ENCODE measurements at regions not wholly inside any gene's neighbourhood (a gene's known extent, or its start where the extent isn't known, plus 50 kb on each side); places are given as distances from the start of the nearest gene placed in this dataset.
"Not testable (repeated sequence)": the region's sequence is repeated elsewhere in the genome, so short reads cannot be mapped to it uniquely, and the experiment has no call there.

GRCh38 chr7:34207810-34208209, 302.5 kb downstream of the BMPER start:
- no peak for DNase-seq

- DNase-seq: no peak
Observed at GRCh38 chr7:34208878-34209621, 303.7 kb downstream of the BMPER start.

GRCh38 chr7:34211018-34211417, 305.7 kb downstream of the BMPER start:
- no peak for DNase-seq

- DNase-seq: no peak
Observed at GRCh38 chr7:34217972-34218371, 312.6 kb downstream of the BMPER start.

GRCh38 chr7:34219153-34219718, 313.9 kb downstream of the BMPER start:
- no peak for DNase-seq

- no peak for DNase-seq
Observed at GRCh38 chr7:34220506-34221185, 315.3 kb downstream of the BMPER start.

- DNase-seq: no peak
Observed at GRCh38 chr7:34222316-34222715, 317.0 kb downstream of the BMPER start.

GRCh38 chr7:34222722-34223121, 317.4 kb downstream of the BMPER start:
- DNase-seq: no peak

- DNase-seq: no peak
Observed at GRCh38 chr7:34224281-34224680, 318.9 kb downstream of the BMPER start.

- DNase-seq: no peak
Observed at GRCh38 chr7:34225193-34225592, 319.9 kb downstream of the BMPER start.

GRCh38 chr7:34227525-34227924, 322.2 kb downstream of the BMPER start:
- DNase-seq: no peak

- DNase-seq: not testable (repeated sequence)
Observed at GRCh38 chr7:34235101-34235500, 329.8 kb downstream of the BMPER start.

- DNase-seq: no peak
Observed at GRCh38 chr7:34236057-34236456, 330.7 kb downstream of the BMPER start.

GRCh38 chr7:34236839-34237492, 331.6 kb downstream of the BMPER start:
- DNase-seq: no peak

- DNase-seq: no peak
Observed at GRCh38 chr7:34237493-34237849, 332.1 kb downstream of the BMPER start.

- no peak for DNase-seq
Observed at GRCh38 chr7:34240417-34240816, 335.1 kb downstream of the BMPER start.

- DNase-seq: no peak
Observed at GRCh38 chr7:34242391-34242790, 337.1 kb downstream of the BMPER start.

- DNase-seq: no peak
Observed at GRCh38 chr7:34245246-34245645, 339.9 kb downstream of the BMPER start.

GRCh38 chr7:34247468-34247867, 342.1 kb downstream of the BMPER start:
- DNase-seq: no peak

- no peak for DNase-seq
Observed at GRCh38 chr7:34249192-34249591, 343.9 kb downstream of the BMPER start.

- DNase-seq: no peak
Observed at GRCh38 chr7:34260279-34260678, 354.9 kb downstream of the BMPER start.

GRCh38 chr7:34263168-34263567, 357.8 kb downstream of the BMPER start:
- no peak for DNase-seq

GRCh38 chr7:34269084-34269483, 363.7 kb downstream of the BMPER start:
- DNase-seq: no peak

- no peak for DNase-seq
Observed at GRCh38 chr7:34275624-34276023, 370.3 kb downstream of the BMPER start.
